RWPE2 (cell line): ENCODE measurements at regions not wholly inside any gene's neighbourhood (a gene's known extent, or its start where the extent isn't known, plus 50 kb on each side); places are given as distances from the start of the nearest gene placed in this dataset.

Source experiments
- ATAC-seq: fragments of 200-7000 bp; cut with Tn5 transposase; 3 replicates; pipeline ENCODE4 v1.9.1; 2021; ENCODE audit warnings: low read depth
- DNase-seq: peaks from one replicate; pipeline ENCODE4 v3.0.0-alpha.2; 2020; ENCODE audit warnings: low spot score
- H3K27ac ChIP-seq: fragments of 450-650 bp; 2 replicates; pipeline ENCODE4 v1.5.1; 2017; ENCODE audit warnings: mild to moderate bottlenecking; ENCODE audit not compliant: poor library complexity, severe bottlenecking
- H3K27me3 ChIP-seq: fragments of 250-450 bp; sonication (Bioruptor Pico); 2 replicates; pipeline ENCODE4 v1.5.1; 2021; ENCODE audit warnings: mild to moderate bottlenecking, moderate library complexity; ENCODE audit not compliant: insufficient read depth, poor library complexity, severe bottlenecking
- H3K36me3 ChIP-seq: fragments of 250-450 bp; sonication (Bioruptor Pico); 2 replicates; pipeline ENCODE4 v1.5.1; 2020; ENCODE audit warnings: low read depth, mild to moderate bottlenecking, moderate library complexity
- H3K4me1 ChIP-seq: fragments of 250-450 bp; sonication (Bioruptor Pico); 2 replicates; pipeline ENCODE4 v1.5.1; 2021; ENCODE audit warnings: mild to moderate bottlenecking, moderate library complexity; ENCODE audit not compliant: insufficient read depth, poor library complexity, severe bottlenecking
- H3K4me3 ChIP-seq: fragments of 250-450 bp; sonication (Bioruptor Pico); 2 replicates; pipeline ENCODE4 v1.5.1; 2021; ENCODE audit warnings: mild to moderate bottlenecking, moderate library complexity; ENCODE audit not compliant: severe bottlenecking
- H3K9me3 ChIP-seq: fragments of 250-450 bp; sonication (Bioruptor Pico); 2 replicates; pipeline ENCODE4 v1.5.1; 2021; ENCODE audit warnings: mild to moderate bottlenecking, moderate library complexity; ENCODE audit not compliant: severe bottlenecking
- CTCF ChIP-seq: fragments of 450-650 bp; IDR thresholded peaks from one replicate; pipeline ENCODE4 v1.5.1; 2017; ENCODE audit warnings: mild to moderate bottlenecking, moderate library complexity; ENCODE audit not compliant: poor library complexity, severe bottlenecking

- ATAC-seq, result no peak
- Histone ChIP-seq H3K27ac (no peak overlapping the region), H3K27me3 (no peaks in the 10 kb centered on the region)
Measured at GRCh38 chr6:112634376-112634775, 287.2 kb downstream of the RFPL4B start.

GRCh38 chr6:112636650-112637262, 289.6 kb downstream of the RFPL4B start:
- Histone ChIP-seq H3K4me3 (no peak overlapping the region), H3K4me1 (no peaks in the 10 kb centered on the region), H3K27me3 (no peaks in the 10 kb centered on the region), H3K36me3 (no peaks in the 10 kb centered on the region), H3K27ac (no peak overlapping the region), H3K9me3 (no peaks in the 10 kb centered on the region)
- TF ChIP-seq CTCF, result no peak
- DNase-seq (no peak), ATAC-seq (no peak)

More at GRCh38 chr6:112634376-112634775, 287.2 kb downstream of the RFPL4B start:
- no peak for TF ChIP-seq CTCF
- no peaks in the 10 kb centered on the region for H3K36me3 ChIP-seq
- no peaks in the 10 kb centered on the region for H3K9me3 ChIP-seq
- no peaks in the 10 kb centered on the region for H3K4me1 ChIP-seq
- no peak overlapping the region for H3K4me3 ChIP-seq
- DNase-seq, result no peak

GRCh38 chr6:112639391-112639831, 292.3 kb downstream of the RFPL4B start:
- Histone ChIP-seq H3K4me3 (no peak overlapping the region), H3K4me1 (no peaks in the 10 kb centered on the region), H3K36me3 (no peaks in the 10 kb centered on the region), H3K27me3 (no peaks in the 10 kb centered on the region), H3K9me3 (no peaks in the 10 kb centered on the region), H3K27ac (no peak overlapping the region)
- ATAC-seq, result 0 out of 3 replicates have a peak, but pooled peaks have one; percentile 21
- no peak for DNase-seq
- TF ChIP-seq CTCF, result no peak

GRCh38 chr6:112640891-112641290, 293.8 kb downstream of the RFPL4B start:
- Histone ChIP-seq H3K4me3 (no peak overlapping the region), H3K36me3 (no peaks in the 10 kb centered on the region), H3K9me3 (no peaks in the 10 kb centered on the region), H3K27me3 (no peaks in the 10 kb centered on the region), H3K27ac (no peak overlapping the region), H3K4me1 (no peaks in the 10 kb centered on the region)
- DNase-seq (no peak), ATAC-seq (peak; percentile 61)
- no peak for TF ChIP-seq CTCF

GRCh38 chr6:112649853-112650252, 302.7 kb downstream of the RFPL4B start:
- H3K27me3 ChIP-seq, result no peaks in the 10 kb centered on the region
- no peak for DNase-seq
- no peak overlapping the region for H3K4me3 ChIP-seq
- H3K9me3 ChIP-seq, result no peaks in the 10 kb centered on the region
- no peak overlapping the region for H3K27ac ChIP-seq
- TF ChIP-seq CTCF, result no peak
- ATAC-seq, result no peak
- H3K36me3 ChIP-seq, result no peaks in the 10 kb centered on the region
- H3K4me1 ChIP-seq, result no peaks in the 10 kb centered on the region
